Keratinocyte (primary cell): ENCODE measurements at regions not wholly inside any gene's neighbourhood (a gene's known extent, or its start where the extent isn't known, plus 50 kb on each side); places are given as distances from the start of the nearest gene placed in this dataset.

Source experiments
- EZH2 ChIP-seq: IDR thresholded peaks from one replicate; pipeline ENCODE4 v1.6.1; 2012; ENCODE audit warnings: inconsistent platforms, mild to moderate bottlenecking, low read length, moderate library complexity
- TF ChIP-seq, protein P1 (sequence below), 3 experiments: IDR thresholded peaks in 1 of 3; conservative IDR thresholded peaks in 1 of 3; optimal IDR thresholded peaks in 1 of 3; 2 replicates in 2 of 3; 3 replicates in 1 of 3; pipeline versions ENCODE3 to v1.5.1; 2011; ENCODE audit warnings: low read length in 3 of 3, mild to moderate bottlenecking in 3 of 3, moderate library complexity in 2 of 3, control low read depth in 1 of 3, inconsistent platforms in 1 of 3; ENCODE audit not compliant: insufficient read depth in 2 of 3; ENCODE audit errors: extremely low read depth in 1 of 3

DNA sequence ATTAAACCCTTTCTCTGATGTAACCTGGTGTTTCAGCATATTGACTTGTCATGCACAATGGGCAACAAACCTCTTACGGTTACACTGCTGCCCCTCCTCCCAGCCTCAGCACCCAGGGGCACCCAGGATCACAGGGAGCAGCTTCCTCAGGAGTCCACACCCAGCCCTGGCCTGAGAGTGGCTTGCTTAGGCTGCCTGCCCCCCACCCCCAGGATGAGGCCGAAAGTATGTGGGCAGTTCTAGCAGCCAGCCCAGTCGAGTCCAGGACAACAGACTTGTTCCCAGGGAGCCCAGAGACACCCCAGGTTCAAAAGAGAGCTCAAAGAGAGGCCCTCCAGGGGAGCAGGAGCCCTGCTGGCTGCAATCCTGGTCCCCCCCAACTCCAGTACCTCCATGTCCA, 108.1 kb upstream of the THY1 start:
- TF ChIP-seq, protein P1, sequence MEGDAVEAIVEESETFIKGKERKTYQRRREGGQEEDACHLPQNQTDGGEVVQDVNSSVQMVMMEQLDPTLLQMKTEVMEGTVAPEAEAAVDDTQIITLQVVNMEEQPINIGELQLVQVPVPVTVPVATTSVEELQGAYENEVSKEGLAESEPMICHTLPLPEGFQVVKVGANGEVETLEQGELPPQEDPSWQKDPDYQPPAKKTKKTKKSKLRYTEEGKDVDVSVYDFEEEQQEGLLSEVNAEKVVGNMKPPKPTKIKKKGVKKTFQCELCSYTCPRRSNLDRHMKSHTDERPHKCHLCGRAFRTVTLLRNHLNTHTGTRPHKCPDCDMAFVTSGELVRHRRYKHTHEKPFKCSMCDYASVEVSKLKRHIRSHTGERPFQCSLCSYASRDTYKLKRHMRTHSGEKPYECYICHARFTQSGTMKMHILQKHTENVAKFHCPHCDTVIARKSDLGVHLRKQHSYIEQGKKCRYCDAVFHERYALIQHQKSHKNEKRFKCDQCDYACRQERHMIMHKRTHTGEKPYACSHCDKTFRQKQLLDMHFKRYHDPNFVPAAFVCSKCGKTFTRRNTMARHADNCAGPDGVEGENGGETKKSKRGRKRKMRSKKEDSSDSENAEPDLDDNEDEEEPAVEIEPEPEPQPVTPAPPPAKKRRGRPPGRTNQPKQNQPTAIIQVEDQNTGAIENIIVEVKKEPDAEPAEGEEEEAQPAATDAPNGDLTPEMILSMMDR (optimal IDR thresholded peaks at IDR 0.05 in 1 of 3, IDR thresholded peaks at IDR 0.05 in 1 of 3, conservative IDR thresholded peaks at IDR 0.05 in 1 of 3; ENCODE audit: extremely low read depth in 1 of 3, insufficient read depth in 2 of 3, low read length in 3 of 3), result no peak
- no peak for TF ChIP-seq EZH2
